NOMO-1 treated with DMSO at 0.1 percent for 48 hours (cell line): ENCODE measurements at regions not wholly inside any gene's neighbourhood (a gene's known extent, or its start where the extent isn't known, plus 50 kb on each side); places are given as distances from the start of the nearest gene placed in this dataset.
A peak's percentile ranks its signal among the peaks of the same experiment; 100 is the strongest.

ENCODE experiments used
- DNase-seq: peaks from one replicate; lab custom pipeline; 2025; ENCODE audit not compliant: unreplicated experiment; lab: John Stamatoyannopoulos, UW

DNA sequence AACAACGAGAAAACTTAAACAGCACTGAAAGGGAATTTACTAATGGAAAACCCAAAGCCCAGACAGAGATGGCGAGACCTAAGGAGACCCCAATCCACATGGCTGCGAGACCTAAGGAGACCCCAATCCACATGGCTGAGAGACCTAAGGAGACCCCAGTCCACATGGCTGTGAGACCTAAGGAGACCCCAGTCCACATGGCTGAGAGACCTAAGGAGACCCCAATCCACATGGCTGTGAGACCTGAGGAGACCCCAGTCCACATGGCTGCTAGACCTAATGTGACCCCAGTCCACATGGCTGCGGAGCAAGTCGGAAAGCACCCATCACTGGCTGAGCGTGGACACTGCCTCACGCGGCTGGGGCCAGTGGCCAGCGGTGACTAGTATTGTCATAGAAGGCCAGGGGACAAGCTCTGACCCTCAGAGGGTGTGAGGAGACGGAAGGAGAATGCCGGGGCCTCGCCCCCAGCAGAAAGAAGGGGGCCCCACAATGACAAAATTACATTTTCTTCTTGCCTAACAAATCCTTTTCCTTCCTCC, 241.8 kb downstream of the C16orf95 start:
- no peak for DNase-seq

DNA sequence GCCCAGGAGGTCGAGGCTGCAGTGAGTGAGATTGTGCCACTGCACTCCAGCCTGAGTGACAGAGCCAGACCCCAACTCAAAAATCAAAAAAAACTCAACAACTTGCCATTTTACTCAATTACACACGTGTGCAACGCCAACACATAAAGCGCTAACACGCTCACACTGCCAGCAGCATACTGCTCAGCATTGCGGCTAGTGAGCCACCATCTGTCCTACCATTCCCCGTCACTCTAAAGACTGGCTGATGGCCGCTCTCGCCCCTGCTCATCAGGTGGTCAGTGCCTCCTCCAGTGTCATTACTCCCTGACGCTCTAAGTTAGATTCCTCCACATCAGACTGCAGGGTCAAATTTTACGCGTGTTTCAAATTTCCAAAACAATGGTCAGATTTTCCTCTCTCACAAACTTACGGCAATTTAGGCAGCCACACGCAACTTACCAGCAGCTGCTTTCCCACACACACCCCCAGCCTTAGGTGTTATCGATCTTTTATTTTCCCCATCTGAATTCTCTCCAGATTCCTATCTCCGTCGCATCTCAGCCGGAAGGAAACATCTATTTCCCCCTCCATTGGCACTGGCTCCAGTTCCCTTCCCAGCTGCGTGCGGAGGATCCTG, 240.8 kb downstream of the C16orf95 start:
- no peak for DNase-seq

DNA sequence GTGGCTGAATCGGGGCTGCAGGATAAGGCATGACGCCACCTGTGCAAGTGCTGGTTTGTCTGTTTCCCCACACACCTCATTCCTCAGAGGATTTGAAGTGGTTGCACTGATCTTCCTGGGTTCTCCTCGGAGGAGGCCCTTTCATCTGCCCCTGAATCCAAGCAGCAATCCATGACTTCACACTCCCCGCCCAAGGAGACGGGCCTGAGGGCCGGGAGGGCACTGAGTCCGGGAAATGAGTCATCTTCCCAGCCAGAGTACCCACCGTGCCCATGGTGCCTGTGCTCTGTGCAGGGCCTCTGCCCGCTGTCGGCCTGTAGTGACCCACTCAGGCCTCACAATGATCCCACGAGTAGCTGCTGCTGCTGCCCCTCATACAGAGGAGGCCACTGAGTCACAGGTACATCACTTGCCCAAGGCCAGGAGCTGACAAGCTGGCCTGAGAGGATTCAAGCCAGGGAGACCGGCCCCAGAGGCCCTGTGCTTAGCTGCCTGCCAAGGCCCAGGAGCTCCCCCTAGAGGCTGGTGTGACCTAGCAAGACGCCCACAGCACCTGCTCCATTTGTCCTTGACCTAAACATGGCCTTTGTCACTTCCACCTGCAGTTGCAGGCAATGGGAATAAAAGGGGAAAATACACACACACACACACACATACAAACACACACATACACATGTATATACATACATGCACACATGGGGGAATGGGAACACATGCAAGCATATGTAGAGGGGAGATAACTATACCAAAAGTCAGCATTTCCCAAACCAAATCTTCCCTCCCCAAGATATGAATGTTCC, 240.0 kb downstream of the C16orf95 start:
- DNase-seq, result peak; percentile 63

DNA sequence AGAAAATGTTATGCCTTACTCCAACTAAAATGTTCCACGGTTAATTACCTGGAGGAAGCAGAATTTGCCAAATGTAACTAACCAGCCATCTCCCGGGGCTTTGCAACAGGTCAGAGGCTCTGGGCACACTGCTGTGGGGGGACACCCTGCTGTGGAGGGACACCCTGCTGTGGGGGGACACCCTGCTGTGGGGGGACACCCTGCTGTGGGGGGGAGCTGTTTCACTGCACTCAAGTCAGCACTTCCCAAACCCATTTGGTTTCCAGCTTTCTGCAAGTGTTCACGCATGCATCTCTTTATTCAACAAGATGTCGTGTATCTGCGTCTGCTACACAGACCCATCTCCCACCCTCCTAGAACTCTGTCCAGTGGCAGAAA, 239.5 kb downstream of the C16orf95 start:
- no peak for DNase-seq

DNA sequence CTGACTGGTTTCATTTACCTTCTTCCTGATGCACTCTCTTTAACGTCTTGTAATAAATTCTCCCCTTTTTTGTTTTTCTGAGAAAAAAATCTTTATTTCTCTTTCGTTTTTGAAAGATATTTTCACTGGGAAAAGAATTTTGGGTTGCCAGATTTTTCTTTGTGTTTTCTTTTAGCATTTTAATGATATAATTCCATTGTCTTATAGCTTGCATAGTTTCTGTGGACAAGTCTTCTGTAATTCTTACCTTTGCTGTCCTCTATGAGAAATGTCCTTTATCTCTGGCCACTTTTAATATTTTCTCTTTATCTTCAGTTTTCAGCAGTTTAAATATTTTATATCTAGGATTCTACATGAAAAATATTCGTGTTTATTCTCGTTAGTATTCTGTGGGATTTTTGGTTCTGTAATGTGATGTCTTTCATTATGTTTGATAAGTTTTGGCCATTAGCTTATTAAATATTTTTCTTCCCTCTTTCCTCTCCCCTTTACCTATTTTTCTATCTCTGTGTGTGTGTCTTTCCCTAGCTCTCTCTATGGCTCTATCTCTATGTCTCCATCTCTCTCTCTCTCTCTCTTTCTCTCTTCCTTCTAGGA, 236.5 kb downstream of the C16orf95 start:
- DNase-seq, result no peak

DNA sequence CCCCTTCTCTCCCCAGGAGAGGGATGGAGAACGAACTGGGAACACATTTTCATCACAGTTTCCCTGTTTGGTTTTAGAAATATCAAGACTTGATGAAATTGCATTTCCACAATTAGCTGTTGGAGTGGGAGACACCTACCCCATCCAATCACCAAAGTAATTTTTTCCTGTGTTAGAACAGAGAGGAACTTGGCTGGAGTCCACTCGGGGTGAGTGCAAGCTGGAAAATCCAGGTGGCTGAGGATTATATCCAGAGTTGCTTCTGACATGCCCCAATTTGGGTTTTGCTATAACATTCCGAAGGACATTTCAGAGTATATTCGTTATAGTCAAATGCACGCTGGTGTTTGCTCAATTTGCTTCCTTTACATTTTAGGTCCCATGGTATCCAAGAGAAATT, 231.8 kb downstream of the C16orf95 start:
- no peak for DNase-seq

DNA sequence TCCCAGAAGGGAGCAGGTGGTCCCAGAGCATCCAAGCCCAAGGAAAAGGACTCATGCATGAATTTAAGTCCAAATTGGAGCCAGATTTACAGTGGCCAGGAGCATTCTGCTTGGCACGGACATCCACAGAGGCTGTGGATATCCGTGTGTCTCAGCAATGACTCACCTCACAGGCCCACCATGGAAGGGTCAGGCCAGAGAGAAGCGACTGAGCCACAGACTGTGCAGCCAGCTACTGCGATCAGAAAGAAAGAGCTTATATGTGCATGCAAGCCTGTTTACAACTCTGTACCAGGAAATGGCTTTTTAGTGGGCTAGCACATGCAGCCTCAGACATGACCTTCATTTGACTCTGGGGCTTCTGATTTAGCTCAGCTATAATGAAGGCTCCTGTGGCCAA, 231.0 kb downstream of the C16orf95 start:
- DNase-seq, result no peak

DNA sequence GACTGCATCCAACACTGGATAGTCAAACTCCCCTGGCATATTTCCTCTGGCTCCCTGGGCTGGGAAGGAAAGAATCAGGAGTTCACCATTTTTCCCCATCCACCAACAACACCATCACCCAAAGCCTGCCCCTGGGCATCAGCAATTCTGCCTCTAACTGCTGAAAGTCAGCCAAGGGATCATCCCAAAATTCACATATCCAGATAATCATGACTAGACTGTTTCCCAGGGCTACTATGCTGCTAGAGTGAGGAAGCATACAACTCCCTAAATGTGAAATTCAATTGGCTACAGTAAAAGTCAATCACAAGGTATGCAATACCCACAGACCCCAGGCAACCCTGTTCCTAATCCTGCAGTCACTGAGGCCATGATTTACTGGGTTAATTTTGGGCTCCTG, 230.6 kb downstream of the C16orf95 start:
- DNase-seq, result no peak

DNA sequence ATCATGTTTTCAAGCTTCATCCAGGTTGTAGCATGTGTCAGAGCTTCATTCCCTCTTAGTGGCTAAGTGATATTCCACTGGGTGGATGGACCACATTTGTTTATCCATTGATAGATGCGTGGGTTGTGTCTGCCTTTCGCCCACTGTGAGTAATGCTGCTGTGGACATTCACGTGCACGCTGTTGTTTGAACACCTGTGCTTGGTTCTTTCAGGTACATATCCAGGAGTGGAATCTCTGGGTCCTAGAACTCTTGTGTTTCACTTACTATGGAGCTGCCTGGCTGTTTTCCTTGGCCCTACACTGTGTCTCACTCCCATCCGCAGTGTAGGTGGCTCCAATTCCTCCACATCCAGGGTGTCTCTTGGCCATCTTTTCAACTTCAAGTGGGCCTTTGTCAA, 224.2 kb downstream of the C16orf95 start:
- DNase-seq, result no peak

DNA sequence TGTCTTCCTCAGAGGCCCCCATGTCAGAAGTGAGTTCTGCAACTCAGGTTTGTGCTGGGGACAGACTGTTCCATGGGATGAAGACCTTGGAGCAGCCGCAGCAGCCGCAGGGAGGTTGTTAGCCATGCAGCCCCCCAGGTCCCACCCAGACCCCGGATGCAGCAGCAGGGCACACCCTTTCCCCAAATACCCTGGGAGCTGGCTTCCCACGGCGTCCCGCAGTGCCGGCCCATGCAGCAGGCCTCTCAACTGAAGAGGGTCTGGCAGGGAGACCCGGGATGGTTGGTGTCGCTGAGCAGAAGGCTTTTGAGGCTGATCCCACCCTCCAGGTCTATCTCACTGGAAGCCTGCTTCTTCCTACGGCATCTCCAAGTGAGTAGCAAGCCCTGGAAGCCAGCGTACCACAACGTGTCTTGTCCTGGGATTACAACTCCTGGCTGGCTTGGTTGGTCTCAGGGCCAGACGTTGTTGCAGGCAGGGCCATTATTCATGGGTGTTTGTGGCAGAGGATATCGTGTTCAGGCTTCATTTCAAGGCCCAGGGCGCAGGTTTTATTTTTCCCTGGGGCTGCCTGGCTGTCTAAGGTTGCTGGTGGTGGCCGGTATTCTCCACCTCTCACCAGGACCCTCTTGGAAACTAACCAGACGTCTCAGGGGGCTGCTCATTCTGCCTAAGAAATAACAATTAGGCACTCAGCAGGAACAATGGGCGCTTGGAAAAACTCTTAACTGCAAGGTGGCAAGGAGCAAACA, 223.2 kb downstream of the C16orf95 start:
- no peak for DNase-seq

DNA sequence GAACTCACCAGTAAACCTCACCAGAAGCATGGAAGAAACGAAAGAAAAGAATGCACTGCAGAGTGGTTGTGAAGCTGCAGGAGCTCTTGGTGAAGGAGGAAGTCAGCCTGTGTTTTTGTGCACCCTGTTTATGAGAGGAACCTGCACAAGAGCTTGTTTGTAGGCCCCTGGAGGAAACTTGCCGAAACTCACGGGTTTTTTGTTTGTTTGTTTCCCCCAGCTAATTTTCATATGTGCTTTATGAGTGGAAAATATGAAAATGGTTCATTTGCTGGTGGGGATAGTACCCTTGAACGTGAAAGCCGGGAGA, 222.7 kb downstream of the C16orf95 start:
- DNase-seq, result peak; percentile 4

DNA sequence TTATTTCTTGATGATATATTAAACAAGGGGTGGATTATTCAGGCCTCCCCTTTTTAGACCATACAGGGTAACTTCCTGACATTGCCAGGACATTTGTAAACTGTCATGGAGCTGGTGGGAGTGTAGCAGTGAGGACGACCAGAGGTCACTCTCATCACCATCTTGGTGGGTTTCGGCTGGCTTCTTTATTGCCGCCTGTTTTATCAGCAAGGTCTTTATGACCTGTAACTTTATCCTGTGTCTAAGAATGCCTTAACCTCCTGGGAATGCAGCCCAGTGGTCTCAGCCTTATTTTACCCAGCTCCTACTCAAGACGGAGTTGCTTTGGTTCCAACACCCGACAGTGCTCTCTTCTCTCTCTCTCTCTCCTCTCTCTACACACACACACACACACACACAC, 221.9 kb downstream of the C16orf95 start:
- DNase-seq, result no peak

DNA sequence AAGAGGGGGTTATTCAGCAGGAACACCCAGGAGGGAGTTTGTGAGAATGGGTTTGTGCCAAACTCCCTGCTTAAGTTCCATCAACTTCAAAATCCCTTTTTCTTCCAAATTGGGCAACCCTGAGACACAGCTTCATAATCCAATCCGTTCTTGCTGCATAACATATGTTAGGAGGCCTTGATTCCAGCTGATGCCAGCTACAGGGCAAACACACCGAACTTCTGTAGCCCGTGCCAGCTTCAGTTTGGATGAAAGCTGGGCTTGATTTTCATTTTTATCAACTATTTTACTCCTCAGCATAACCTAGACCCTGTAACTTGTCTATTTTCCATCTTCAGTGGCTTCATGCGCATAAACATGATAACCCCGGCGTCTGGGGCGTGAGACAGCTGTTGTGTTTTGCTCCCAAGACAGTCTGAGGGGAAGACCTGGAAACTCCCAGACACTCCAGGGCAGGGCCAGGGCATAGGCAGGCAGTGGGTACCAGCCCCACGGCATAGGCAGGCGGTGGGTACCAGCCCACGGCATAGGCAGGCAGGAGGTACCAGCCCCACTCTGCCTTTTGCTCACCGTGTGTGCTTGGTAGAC, 220.4 kb downstream of the C16orf95 start:
- DNase-seq, result no peak

DNA sequence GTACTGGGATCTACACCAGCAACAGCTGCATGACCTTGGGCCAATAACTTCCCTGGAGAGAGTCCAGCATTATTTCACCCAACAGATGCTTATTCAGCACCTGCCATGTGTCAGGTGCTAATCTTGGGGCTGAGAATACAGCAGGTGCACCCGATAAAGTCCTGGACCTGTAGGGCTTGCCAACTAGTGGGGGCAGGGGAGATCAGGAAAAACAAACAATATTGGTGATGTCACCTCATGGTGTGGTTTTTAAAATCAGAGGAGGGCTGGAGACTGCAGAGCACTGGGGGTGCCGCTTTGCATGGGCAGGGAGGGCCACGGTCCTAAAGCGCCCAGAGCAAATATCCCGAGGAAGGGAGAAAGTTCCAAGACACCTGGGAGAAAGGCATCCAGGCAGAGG, 218.8 kb downstream of the C16orf95 start:
- DNase-seq, result no peak

DNA sequence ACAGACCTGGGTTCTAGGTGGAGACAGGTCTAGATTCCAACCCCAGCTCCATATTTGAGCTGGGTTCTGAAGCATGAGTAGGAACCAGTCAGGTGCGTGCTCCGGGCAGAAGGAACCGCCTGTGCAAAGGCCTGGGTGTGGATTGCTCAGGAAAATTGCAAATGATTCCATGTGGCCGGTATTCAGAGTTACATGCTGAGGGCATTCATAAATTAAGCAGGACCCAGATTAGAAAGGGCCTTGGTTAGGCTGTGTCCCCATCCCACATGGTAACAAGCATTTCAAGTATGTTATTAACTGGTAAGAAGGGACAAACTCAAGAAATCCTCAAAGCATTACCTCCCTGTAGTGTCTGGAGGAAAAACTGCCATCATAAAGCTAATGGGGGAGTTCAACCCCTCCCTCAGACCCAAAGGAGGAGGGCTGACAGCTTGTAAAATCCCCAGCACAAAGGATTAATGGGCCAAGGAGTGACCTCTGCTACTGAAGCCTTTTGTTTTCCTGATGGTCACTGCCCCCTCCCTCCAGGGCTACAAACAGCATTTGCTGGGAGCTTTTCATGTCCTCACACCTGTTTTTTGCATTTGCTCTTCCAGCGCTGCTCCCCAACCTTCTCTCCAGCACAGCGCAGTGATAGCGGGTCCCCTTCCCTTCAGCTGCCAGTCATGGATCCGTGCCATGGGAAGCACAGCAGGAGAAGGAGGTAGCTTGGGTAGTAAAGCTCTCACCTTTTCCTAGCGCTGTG, 218.0 kb downstream of the C16orf95 start:
- DNase-seq, result no peak

DNA sequence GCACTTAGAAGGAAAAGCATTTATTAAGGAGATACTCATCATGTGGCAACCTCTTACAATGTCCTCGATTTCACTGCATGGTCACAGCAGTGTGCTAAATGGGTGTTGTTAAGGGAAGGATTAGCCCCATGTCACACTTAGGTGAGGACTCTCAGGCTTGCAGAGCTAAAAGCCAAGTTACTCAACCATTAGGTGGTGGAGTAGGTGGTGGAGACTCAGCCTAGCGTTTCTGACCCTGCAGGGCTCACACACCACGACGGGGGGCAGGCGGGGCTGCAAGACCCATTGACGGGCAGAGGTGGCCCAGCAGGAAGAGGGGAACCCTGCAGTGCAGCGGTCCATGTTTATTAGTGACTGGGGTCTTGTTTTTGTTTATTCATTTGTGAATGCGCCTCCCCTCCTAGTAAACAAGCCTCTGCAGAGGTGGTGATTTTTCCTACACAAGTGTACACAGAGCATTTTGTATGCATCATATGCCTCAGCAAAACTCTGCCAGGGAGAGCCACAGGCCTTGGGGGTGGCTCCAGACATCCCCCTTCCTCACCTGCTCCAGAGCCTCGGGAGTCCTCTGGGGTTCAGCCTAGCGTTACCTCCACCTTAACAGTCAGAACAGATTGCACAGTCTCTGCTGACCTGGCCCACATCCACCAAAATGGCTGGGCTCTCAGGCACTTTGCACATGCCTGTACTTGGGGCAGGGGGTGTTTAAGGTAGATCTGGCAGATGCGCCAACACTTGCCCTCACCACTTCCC, 216.7 kb downstream of the C16orf95 start:
- DNase-seq, result no peak

DNA sequence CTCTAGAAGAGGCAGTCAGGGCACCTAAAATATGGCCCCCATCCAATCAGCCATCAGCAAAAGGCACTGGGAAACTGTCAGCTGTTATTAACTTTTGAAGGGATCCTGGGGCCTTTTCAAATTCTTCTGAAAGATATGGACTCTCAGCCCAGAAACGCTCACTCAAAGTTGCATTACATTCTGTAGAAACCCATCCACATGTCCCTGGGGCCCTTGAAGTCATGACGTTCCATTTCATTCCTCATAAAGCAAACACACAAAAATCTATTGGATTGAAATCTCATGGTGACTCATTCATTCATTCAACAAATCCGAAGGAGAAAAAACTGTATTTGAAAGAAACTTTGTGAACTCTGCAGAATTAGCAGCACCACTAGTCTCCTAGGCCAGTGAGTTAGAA, 215.3 kb downstream of the C16orf95 start:
- DNase-seq, result no peak

DNA sequence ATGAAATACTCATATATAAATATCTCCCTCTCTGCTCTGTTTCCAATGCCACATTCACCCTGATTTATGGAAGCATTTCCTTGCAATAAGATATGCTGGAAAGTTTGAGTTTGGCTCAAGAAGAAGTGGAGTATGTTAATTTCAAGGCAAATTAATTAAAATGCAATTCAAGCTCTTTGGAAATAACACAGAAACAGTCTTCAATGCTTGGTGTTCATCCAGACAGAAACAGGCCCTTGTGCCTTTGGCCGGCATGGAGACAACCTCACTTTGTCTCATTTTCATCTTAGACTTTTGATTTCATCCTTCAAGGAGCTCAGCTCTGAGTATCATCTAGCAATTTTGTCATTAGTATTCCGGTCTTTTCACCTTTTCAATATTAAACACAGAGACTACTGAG, 210.0 kb downstream of the C16orf95 start:
- no peak for DNase-seq

DNA sequence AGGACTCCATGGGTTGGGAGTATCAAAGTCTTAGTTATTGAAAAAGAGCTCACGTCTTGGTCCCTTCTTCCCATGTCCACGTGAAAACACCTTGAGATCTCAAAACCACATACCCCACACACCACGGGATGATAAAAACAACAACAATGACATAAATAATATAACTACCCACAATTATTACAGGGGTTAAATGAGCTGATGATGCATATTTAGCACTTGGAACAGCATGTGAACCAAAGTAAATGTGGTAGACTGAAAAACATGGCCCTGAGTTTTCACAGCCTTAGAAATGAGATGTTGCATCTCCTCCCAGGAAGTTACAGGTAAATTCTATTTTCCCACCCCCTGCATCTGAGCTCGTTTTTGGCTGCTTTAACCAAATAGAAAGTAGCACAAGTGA, 208.9 kb downstream of the C16orf95 start:
- DNase-seq, result no peak

DNA sequence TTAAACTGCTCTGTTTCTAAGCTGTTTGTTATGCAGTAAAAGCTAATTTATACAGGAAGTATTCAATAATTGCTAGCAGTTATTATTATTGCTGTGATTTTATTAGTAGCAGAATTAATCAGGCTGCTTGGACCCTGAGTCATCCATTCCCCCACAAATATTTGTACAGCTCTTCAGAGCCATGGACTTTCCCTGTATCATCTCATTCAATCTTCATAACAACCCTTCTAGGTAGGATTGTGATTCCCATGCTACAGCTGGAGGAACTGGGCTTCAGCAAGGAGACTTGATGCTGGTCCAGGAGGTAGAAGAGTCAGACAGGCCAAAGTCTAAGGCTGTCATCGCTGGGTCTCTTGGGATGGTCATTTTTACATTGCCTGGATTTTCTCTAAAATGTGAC, 208.3 kb downstream of the C16orf95 start:
- DNase-seq, result no peak
